Karpas-422 (cell line): ENCODE measurements at regions not wholly inside any gene's neighbourhood (a gene's known extent, or its start where the extent isn't known, plus 50 kb on each side); places are given as distances from the start of the nearest gene placed in this dataset.
A peak's percentile ranks its signal among the peaks of the same experiment; 100 is the strongest.

Experiments
- DNase-seq: peaks from one replicate; pipeline ENCODE4 v3.0.0-alpha.2; 2015
- H2AFZ ChIP-seq: fragments of 200-600 bp; sonication (generic); 2 replicates; pipeline ENCODE4 v1.6.1; 2014; ENCODE audit warnings: antibody characterized with exemption, low read length, mixed read lengths
- H3K27ac ChIP-seq: fragments of 200-600 bp; sonication (generic); 2 replicates; pipeline ENCODE4 v1.5.1; 2014; ENCODE audit warnings: mild to moderate bottlenecking, low read length, moderate library complexity
- H3K27me3 ChIP-seq: fragments of 200-600 bp; sonication (generic); 2 replicates; pipeline ENCODE4 v1.6.1; 2014; ENCODE audit warnings: low read length, mixed read lengths
- H3K36me3 ChIP-seq: fragments of 200-600 bp; sonication (generic); 2 replicates; pipeline ENCODE4 v1.6.1; 2014; ENCODE audit warnings: low read length, mixed read lengths; ENCODE audit not compliant: insufficient read depth
- H3K4me1 ChIP-seq: fragments of 200-600 bp; sonication (generic); 2 replicates; pipeline ENCODE4 v1.6.1; 2014; ENCODE audit warnings: mild to moderate bottlenecking, low read length, mixed read lengths
- H3K4me2 ChIP-seq: fragments of 200-600 bp; sonication (generic); 2 replicates; pipeline ENCODE4 v1.6.1; 2014; ENCODE audit warnings: low read length, low read depth, mild to moderate bottlenecking; ENCODE audit not compliant: poor library complexity, severe bottlenecking
- H3K4me3 ChIP-seq: fragments of 200-600 bp; sonication (generic); 2 replicates; pipeline ENCODE4 v1.5.1; 2014; ENCODE audit warnings: mild to moderate bottlenecking, antibody characterized with exemption, low read length, mixed read lengths
- H3K79me2 ChIP-seq: fragments of 200-600 bp; sonication (generic); 2 replicates; pipeline ENCODE4 v1.6.1; 2014; ENCODE audit warnings: mild to moderate bottlenecking, low read length, mixed read lengths
- H3K9ac ChIP-seq: fragments of 200-600 bp; sonication (generic); 2 replicates; pipeline ENCODE4 v1.6.0; 2014; ENCODE audit warnings: low read length
- H3K9me2 ChIP-seq: fragments of 200-600 bp; sonication (generic), shearing (Covaris generic); replicated peaks from 2 replicates; pipeline ENCODE4 v1.6.0; 2014; ENCODE audit warnings: mild to moderate bottlenecking, low read length, moderate library complexity; ENCODE audit not compliant: insufficient read depth
- H3K9me3 ChIP-seq: fragments of 300-700, 200-600 bp; sonication (generic); 2 replicates; pipeline ENCODE4 v1.6.1; 2014; ENCODE audit warnings: low read length, mixed read lengths
- H4K20me1 ChIP-seq: fragments of 200-600 bp; sonication (generic); 2 replicates; pipeline ENCODE4 v1.6.1; 2014; ENCODE audit warnings: mild to moderate bottlenecking, antibody characterized with exemption, low read length, low read depth; ENCODE audit not compliant: insufficient read depth

DNA sequence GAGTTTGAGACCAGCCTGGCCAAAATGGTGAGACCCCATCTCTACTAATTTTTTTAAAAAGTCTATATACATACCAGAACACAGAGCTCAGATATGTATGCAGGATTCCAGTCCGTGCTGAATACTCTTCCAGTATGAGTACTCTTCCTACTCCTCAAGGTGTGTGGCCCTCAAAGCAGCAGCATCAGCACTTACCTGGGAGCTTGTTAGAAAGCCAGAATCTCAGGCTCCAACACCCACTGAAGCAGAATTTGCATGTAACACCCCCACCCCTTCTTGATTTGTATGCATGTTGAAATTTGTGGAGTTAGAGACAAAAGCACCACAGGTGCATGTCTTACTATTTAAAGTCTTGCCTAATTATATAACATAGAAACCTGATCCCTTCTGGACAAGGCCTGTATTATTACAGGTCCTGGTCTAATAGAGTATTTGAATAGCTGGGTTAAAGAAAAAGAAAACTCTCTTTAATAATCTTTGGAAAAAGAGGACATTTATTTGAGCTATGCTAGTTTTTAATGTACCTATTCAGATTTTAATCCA is 50.3 kb upstream of the NFE2L2 start:
- no peak overlapping the region for H3K9ac ChIP-seq
- no peak overlapping the region for H3K4me3 ChIP-seq
- peak overlapping the region; percentile 33 for H3K4me2 ChIP-seq
- H4K20me1 ChIP-seq, result no peaks in the 10 kb centered on the region
- H3K27ac ChIP-seq, result no peak overlapping the region
- peaks cover 32% of the 10 kb centered on the region for H3K4me1 ChIP-seq
- no peaks in the 10 kb centered on the region for H3K9me3 ChIP-seq
- H3K27me3 ChIP-seq, result no peaks in the 10 kb centered on the region
- no peak overlapping the region for H2AFZ ChIP-seq
- no peaks in the 10 kb centered on the region for H3K36me3 ChIP-seq
- peak; percentile 58 for DNase-seq
- no peaks in the 10 kb centered on the region for H3K79me2 ChIP-seq
- H3K9me2 ChIP-seq, result no peaks in the 10 kb centered on the region

DNA sequence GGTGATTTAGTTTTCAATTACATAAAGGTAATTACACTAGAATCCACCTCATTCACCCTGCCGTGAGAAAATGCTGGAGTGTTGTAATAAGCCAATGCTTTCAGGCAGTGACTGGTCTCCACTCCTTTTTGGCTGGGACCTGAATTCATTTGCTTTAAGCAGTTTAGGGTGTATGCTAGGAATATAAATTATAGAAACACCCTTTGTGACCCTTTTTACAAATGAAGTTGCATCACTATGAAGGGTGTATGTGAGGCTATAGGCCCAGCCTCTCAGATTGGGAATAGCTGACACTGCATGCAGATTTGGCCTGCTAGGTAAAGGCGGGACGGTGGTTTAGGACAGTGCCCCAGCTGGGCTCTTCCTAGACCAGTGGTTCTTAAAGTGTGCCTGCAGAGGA is 50.8 kb upstream of the NFE2L2 start:
- H3K4me1 ChIP-seq, result peaks cover 32% of the 10 kb centered on the region
- no peaks in the 10 kb centered on the region for H3K9me2 ChIP-seq
- no peaks in the 10 kb centered on the region for H3K79me2 ChIP-seq
- H3K36me3 ChIP-seq, result no peaks in the 10 kb centered on the region
- no peaks in the 10 kb centered on the region for H4K20me1 ChIP-seq
- H3K9me3 ChIP-seq, result no peaks in the 10 kb centered on the region
- H3K4me2 ChIP-seq, result peak overlapping the region; percentile 33
- no peak overlapping the region for H3K9ac ChIP-seq
- no peak for DNase-seq
- H2AFZ ChIP-seq, result no peak overlapping the region
- no peaks in the 10 kb centered on the region for H3K27me3 ChIP-seq
- no peak overlapping the region for H3K27ac ChIP-seq
- H3K4me3 ChIP-seq, result no peak overlapping the region

DNA sequence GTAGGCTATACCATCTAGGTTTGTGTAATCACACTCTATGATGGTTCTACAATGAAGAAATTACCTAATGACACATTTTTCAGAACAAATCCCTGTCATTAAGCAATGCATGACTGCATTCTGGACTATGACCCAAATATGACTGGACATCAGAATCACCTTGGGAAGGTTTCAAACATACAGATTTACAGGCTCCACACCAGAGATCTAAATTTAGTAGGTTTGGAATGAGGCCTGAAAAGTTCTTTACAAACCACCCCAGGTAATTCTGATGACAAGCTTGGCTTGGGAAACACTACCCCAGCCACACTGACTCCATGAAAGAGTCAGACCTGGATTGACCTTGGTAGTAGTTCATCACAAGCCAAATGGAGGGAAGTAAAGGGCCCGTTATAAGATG is 52.2 kb upstream of the NFE2L2 start:
- Histone ChIP-seq H4K20me1 (no peaks in the 10 kb centered on the region), H3K27me3 (no peaks in the 10 kb centered on the region), H3K9me2 (no peaks in the 10 kb centered on the region)

DNA sequence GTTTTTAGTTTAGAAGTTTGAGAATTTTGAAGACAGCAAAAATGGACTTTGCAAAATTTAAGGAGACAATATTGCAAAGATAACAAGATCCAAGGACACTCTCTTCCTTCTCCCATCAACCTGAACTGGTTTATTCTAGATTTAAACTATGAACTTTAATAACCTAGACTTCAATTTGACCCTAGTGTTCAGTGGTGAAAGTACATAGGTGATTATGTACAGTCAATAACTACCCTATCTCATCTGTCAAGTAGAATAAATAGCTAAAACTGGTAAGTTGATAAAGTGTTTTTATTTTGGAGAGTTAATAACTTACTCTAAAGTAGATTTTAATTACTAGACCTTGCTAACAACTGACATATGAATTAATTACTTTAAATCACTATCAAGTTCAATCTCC is 52.9 kb upstream of the NFE2L2 start:
- no peak overlapping the region for H3K4me3 ChIP-seq
- H3K4me1 ChIP-seq, result peaks cover 32% of the 10 kb centered on the region
- no peak for DNase-seq
- no peaks in the 10 kb centered on the region for H3K27me3 ChIP-seq
- no peaks in the 10 kb centered on the region for H4K20me1 ChIP-seq
- no peaks in the 10 kb centered on the region for H3K9me3 ChIP-seq
- no peak overlapping the region for H3K9ac ChIP-seq
- H3K79me2 ChIP-seq, result no peaks in the 10 kb centered on the region
- no peaks in the 10 kb centered on the region for H3K9me2 ChIP-seq
- H3K4me2 ChIP-seq, result no peak overlapping the region
- H3K36me3 ChIP-seq, result no peaks in the 10 kb centered on the region
- no peak overlapping the region for H3K27ac ChIP-seq
- no peak overlapping the region for H2AFZ ChIP-seq

More for the DNA sequence above, 52.2 kb upstream of the NFE2L2 start:
- peaks cover 32% of the 10 kb centered on the region for H3K4me1 ChIP-seq
- no peak overlapping the region for H2AFZ ChIP-seq
- no peaks in the 10 kb centered on the region for H3K79me2 ChIP-seq
- H3K36me3 ChIP-seq, result no peaks in the 10 kb centered on the region
- no peaks in the 10 kb centered on the region for H3K9me3 ChIP-seq
- H3K4me2 ChIP-seq, result no peak overlapping the region
- no peak overlapping the region for H3K4me3 ChIP-seq
- no peak for DNase-seq
- no peak overlapping the region for H3K27ac ChIP-seq
- H3K9ac ChIP-seq, result no peak overlapping the region

DNA sequence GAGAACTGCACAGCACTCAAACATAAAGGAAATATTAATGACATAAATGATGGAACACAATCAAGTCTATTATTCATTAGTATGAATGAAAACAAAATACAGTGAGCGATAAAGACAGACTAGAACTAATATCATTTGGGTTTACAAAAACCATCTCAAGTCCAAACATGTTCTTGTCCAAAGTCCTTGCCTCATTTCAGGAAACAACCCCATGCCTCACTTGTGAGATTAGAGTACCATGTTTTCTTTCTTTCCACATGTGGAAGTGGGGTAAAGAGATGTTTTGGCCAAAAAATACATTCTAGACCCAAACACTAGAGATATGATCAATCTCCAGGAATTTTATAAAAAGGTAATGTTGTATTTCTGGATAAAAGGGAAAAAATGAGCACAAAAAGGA is 53.3 kb upstream of the NFE2L2 start:
- H3K9me3 ChIP-seq, result no peaks in the 10 kb centered on the region
- H3K4me2 ChIP-seq, result no peak overlapping the region
- no peak overlapping the region for H2AFZ ChIP-seq
- no peaks in the 10 kb centered on the region for H3K9me2 ChIP-seq
- no peaks in the 10 kb centered on the region for H4K20me1 ChIP-seq
- no peak overlapping the region for H3K4me3 ChIP-seq
- no peak overlapping the region for H3K27ac ChIP-seq
- H3K36me3 ChIP-seq, result no peaks in the 10 kb centered on the region
- no peaks in the 10 kb centered on the region for H3K27me3 ChIP-seq
- no peak overlapping the region for H3K9ac ChIP-seq
- no peaks in the 10 kb centered on the region for H3K79me2 ChIP-seq
- H3K4me1 ChIP-seq, result peaks cover 32% of the 10 kb centered on the region
- no peak for DNase-seq

DNA sequence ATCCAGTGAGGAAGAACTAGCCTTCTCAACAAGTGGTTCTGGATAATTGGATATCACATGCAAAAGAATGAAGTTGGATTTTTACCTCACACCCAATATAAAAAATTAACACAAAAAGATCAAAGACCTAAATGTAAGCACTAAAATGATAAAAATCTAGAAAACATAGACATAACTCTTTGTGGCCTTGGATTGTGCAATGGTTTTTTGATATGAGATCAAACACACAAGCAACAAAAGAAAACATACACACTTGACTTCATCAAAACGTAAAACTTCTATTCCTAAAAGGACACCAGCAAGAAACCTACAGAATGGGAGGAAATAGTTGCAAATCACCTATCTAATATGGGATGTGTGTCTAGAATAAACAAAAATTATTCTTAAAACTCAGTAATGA is 54.1 kb upstream of the NFE2L2 start:
- DNase-seq, result no peak
- H3K9me2 ChIP-seq, result no peaks in the 10 kb centered on the region
- no peak overlapping the region for H3K9ac ChIP-seq
- no peak overlapping the region for H3K4me3 ChIP-seq
- H3K79me2 ChIP-seq, result no peaks in the 10 kb centered on the region
- H4K20me1 ChIP-seq, result no peaks in the 10 kb centered on the region
- no peaks in the 10 kb centered on the region for H3K36me3 ChIP-seq
- no peak overlapping the region for H3K4me2 ChIP-seq
- H3K9me3 ChIP-seq, result no peaks in the 10 kb centered on the region
- no peak overlapping the region for H2AFZ ChIP-seq
- H3K27ac ChIP-seq, result no peak overlapping the region
- H3K4me1 ChIP-seq, result peaks cover 32% of the 10 kb centered on the region
- no peaks in the 10 kb centered on the region for H3K27me3 ChIP-seq

DNA sequence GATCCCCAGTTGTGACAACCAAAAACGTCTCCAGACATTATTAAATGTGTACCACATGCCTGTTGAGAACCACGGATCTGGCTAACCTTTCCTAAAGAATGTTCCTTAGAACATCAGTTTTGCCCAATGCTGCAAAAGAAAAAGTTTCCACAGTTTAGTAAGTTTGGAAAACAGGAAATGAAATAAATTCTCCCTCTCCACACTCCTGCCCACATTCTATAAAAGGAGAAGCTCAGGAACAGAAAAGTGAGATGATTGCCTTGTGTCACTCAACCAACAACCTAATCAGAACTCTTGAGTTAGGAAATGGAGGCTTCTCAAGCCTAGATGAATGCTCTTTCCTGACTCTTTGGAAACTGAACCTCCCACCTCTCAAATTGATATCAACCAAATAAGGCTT is 56.1 kb upstream of the NFE2L2 start:
- DNase-seq, result no peak
- no peaks in the 10 kb centered on the region for H3K27me3 ChIP-seq
- no peaks in the 10 kb centered on the region for H4K20me1 ChIP-seq
- H3K4me3 ChIP-seq, result no peak overlapping the region
- no peaks in the 10 kb centered on the region for H3K79me2 ChIP-seq
- no peaks in the 10 kb centered on the region for H3K9me2 ChIP-seq
- no peak overlapping the region for H3K9ac ChIP-seq
- H3K36me3 ChIP-seq, result no peaks in the 10 kb centered on the region
- no peak overlapping the region for H2AFZ ChIP-seq
- no peaks in the 10 kb centered on the region for H3K9me3 ChIP-seq
- peaks cover 14% of the 10 kb centered on the region for H3K4me1 ChIP-seq
- no peak overlapping the region for H3K27ac ChIP-seq
- H3K4me2 ChIP-seq, result no peak overlapping the region

DNA sequence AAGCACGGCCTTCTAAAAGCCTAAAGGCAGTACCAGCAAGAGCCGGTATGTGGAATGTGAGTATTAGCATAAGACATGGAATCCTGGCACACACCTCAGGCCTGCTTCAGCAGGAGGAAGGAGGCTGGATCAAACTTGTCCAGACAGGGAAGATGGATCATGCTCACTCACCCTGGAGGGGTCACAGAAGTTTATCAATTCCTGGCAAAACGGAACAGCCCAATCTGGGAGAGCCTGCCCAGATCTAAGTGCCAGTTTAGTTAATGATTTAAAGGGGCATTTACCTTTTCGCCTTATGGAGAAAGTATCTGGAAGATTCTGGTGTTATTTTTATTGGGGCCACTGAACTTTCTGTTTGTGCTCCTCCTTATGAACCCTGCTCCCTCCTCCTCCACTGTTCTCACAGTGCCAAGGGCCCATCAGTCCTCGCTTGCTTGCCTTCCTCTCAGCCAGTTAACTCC is 58.3 kb upstream of the NFE2L2 start:
- Histone ChIP-seq H4K20me1 (no peaks in the 10 kb centered on the region), H3K9me2 (no peaks in the 10 kb centered on the region), H3K9ac (no peak overlapping the region), H3K27me3 (no peaks in the 10 kb centered on the region), H3K4me1 (no peaks in the 10 kb centered on the region), H3K4me3 (no peak overlapping the region), H3K27ac (no peak overlapping the region), H3K9me3 (no peaks in the 10 kb centered on the region), H3K4me2 (no peak overlapping the region), H3K79me2 (no peaks in the 10 kb centered on the region), H3K36me3 (no peaks in the 10 kb centered on the region), H2AFZ (no peak overlapping the region)
- DNase-seq, result no peak

DNA sequence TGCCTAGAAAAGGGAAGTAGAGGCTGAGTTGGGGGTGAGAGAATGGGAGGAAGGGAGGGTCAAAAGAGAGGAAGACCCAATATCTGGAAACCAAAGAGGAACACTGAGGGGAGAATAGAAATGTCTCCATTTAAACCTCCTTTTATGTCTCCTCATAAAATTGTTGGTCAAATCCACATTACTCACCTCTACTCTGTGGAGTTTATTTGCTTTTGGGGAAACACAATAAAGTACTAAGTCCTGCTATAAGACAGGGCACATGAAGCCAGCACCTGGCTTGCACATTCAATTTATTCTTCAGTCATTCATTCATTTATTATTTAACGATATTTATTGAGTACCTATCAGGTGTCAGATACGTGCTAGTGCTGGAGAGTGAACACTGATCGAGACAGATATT is 60.3 kb upstream of the NFE2L2 start:
- H3K4me2 ChIP-seq, result no peak overlapping the region
- no peaks in the 10 kb centered on the region for H3K4me1 ChIP-seq
- no peak for DNase-seq
- H3K27ac ChIP-seq, result no peak overlapping the region
- H2AFZ ChIP-seq, result no peak overlapping the region
- no peaks in the 10 kb centered on the region for H3K79me2 ChIP-seq
- H3K36me3 ChIP-seq, result no peaks in the 10 kb centered on the region
- H4K20me1 ChIP-seq, result no peaks in the 10 kb centered on the region
- no peaks in the 10 kb centered on the region for H3K9me3 ChIP-seq
- H3K9me2 ChIP-seq, result no peaks in the 10 kb centered on the region
- no peak overlapping the region for H3K9ac ChIP-seq
- no peak overlapping the region for H3K4me3 ChIP-seq
- no peaks in the 10 kb centered on the region for H3K27me3 ChIP-seq
